OCI-LY1 (cell line): ENCODE measurements at regions not wholly inside any gene's neighbourhood (a gene's known extent, or its start where the extent isn't known, plus 50 kb on each side); places are given as distances from the start of the nearest gene placed in this dataset.

Source experiments
- CTCF ChIP-seq: fragments of 200-600 bp; sonication (generic), shearing (Covaris generic); IDR thresholded peaks from 2 replicates; pipeline ENCODE4 v1.5.1; 2017; ENCODE audit warnings: mild to moderate bottlenecking, antibody characterized with exemption, low read length, moderate library complexity, mixed read lengths
- EZH2 ChIP-seq: fragments of 200-600 bp; sonication (generic), shearing (Covaris generic); IDR thresholded peaks from 2 replicates; pipeline ENCODE4 v1.8.0; 2017; ENCODE audit warnings: borderline replicate concordance, mixed run types, mild to moderate bottlenecking, antibody characterized with exemption, low read length, moderate library complexity, mixed read lengths

GRCh38 chr15:81882504-81882903 is 163.3 kb downstream of the MEX3B start:
- TF ChIP-seq CTCF (no peak), EZH2 (no peak)
